ENCODE measurements at regions not wholly inside any gene's neighbourhood (a gene's known extent, or its start where the extent isn't known, plus 50 kb on each side); places are given as distances from the start of the nearest gene placed in this dataset.

- no peak for TF ChIP-seq TCF12 (IDR thresholded peaks at IDR 0.05; ENCODE audit: low read depth)
- TF ChIP-seq EP300 (IDR thresholded peaks at IDR 0.05; ENCODE audit: borderline replicate concordance), result no peak
- TF ChIP-seq TEAD4 (IDR thresholded peaks at IDR 0.05), result no peak
- TF ChIP-seq, protein P1, sequence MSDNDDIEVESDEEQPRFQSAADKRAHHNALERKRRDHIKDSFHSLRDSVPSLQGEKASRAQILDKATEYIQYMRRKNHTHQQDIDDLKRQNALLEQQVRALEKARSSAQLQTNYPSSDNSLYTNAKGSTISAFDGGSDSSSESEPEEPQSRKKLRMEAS (IDR thresholded peaks at IDR 0.05), result no peak
- TF ChIP-seq FOXM1 (IDR thresholded peaks at IDR 0.05; ENCODE audit: borderline replicate concordance, low read depth), result no peak
- no peak for TF ChIP-seq TAF1 (IDR thresholded peaks at IDR 0.05; ENCODE audit: low read depth)
- TF ChIP-seq, protein P2, sequence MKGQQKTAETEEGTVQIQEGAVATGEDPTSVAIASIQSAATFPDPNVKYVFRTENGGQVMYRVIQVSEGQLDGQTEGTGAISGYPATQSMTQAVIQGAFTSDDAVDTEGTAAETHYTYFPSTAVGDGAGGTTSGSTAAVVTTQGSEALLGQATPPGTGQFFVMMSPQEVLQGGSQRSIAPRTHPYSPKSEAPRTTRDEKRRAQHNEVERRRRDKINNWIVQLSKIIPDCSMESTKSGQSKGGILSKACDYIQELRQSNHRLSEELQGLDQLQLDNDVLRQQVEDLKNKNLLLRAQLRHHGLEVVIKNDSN (IDR thresholded peaks at IDR 0.05), result no peak
- no peak for TF ChIP-seq CREB1 (IDR thresholded peaks at IDR 0.05; ENCODE audit: low read depth)
- TF ChIP-seq CEBPB (IDR thresholded peaks at IDR 0.05), result no peak
Observed at GRCh38 chr14:105877645-105878044, 351.3 kb downstream of the TMEM121 start.
